ENCODE measurements at regions not wholly inside any gene's neighbourhood (a gene's known extent, or its start where the extent isn't known, plus 50 kb on each side); places are given as distances from the start of the nearest gene placed in this dataset.

- H2AFZ ChIP-seq (ENCODE audit: low read depth, low read length, poor library complexity, severe bottlenecking): no peak overlapping the region
- H4K20me1 ChIP-seq (ENCODE audit: insufficient read depth): no peaks in the 10 kb centered on the region
- no peak for TF ChIP-seq EZH2phosphoT487 (IDR thresholded peaks at IDR 0.05; ENCODE audit: borderline replicate concordance)
- TF ChIP-seq POLR2AphosphoS5 (IDR thresholded peaks at IDR 0.05; ENCODE audit: low read depth, low read length): no peak
- no peak for TF ChIP-seq CBX3 (IDR thresholded peaks at IDR 0.05; ENCODE audit: low read depth)
- TF ChIP-seq ZFX (IDR thresholded peaks at IDR 0.05): no peak
- no peaks in the 10 kb centered on the region for H3K36me3 ChIP-seq (ENCODE audit: control insufficient read depth in 1 of 2, insufficient read depth in 2 of 2, low read length in 2 of 2)
- peaks cover 7% of the 10 kb centered on the region for H3K27me3 ChIP-seq (ENCODE audit: insufficient read depth, low read length)
- ChIA-PET POLR2A (no interaction called here), RAD21 (ENCODE audit: low non-redundant PET in 1 of 2, low total read pairs in 2 of 2, uncharacterized antibody in 2 of 2, unreplicated experiment in 2 of 2) (no interaction called here), CTCF (no interaction called here)
- no peaks in the 10 kb centered on the region for H3K4me1 ChIP-seq (ENCODE audit: control insufficient read depth in 1 of 2, insufficient read depth in 2 of 2, low read length in 2 of 2)
- no peak overlapping the region for H3K27ac ChIP-seq (ENCODE audit: low read depth, low read length)
- no peak overlapping the region for H3K9ac ChIP-seq (ENCODE audit: low read length)
- no peak overlapping the region for H3K4me2 ChIP-seq (ENCODE audit: low read length)
- ATAC-seq: no peak
- no peaks in the 10 kb centered on the region for H3K9me3 ChIP-seq (ENCODE audit: control insufficient read depth in 1 of 2, insufficient read depth in 1 of 2, low read depth in 1 of 2, low read length in 2 of 2)
- DNase-seq (ENCODE audit: low read depth, low spot score): no peak
- intact Hi-C loops (cut with micrococcal nuclease): no loop called here
- no peaks in the 10 kb centered on the region for H3K79me2 ChIP-seq (ENCODE audit: insufficient read depth, low read length)
- H3K4me3 ChIP-seq (replicated peaks in 1 of 2; ENCODE audit: low read depth in 1 of 2, low read length in 2 of 2): no peak overlapping the region
- no peaks in the 10 kb centered on the region for H3K9me2 ChIP-seq (ENCODE audit: insufficient read depth)
- no TSS peak for BruUV-seq (replicated peaks)
These were observed 144.2 kb downstream of the CXCL12 start for GRCh38 chr10:44240584-44241205.

DNA sequence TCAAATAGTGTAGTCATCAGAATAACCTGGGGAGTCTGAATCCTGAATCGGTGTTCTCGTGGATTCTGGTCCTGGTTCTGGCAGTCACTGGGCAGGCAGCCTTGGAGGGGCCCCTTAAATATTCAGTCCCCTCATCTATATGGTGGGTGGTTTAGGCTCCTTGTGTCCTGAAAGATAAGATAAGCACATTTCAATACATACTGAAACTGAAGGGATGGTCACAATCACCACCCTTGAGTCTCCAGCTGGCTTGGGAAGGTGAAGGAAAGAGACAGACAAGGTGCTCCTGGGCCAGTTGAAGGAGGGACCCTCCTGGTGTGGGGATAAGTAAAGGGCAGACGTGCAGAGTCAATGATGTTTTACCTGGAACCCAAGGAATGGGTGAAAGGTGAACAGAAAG is 146.7 kb downstream of the CXCL12 start:
- intact Hi-C loops (cut with micrococcal nuclease): no loop called here
- CTCF ChIA-PET: no interaction called here
- no peak for ATAC-seq
- Histone ChIP-seq H3K9ac (ENCODE audit: low read length) (no peak overlapping the region), H3K36me3 (ENCODE audit: control insufficient read depth in 1 of 2, insufficient read depth in 2 of 2, low read length in 2 of 2) (no peaks in the 10 kb centered on the region), H4K20me1 (ENCODE audit: insufficient read depth) (no peaks in the 10 kb centered on the region), H2AFZ (ENCODE audit: low read depth, low read length, poor library complexity, severe bottlenecking) (no peak overlapping the region), H3K9me3 (ENCODE audit: control insufficient read depth in 1 of 2, insufficient read depth in 1 of 2, low read depth in 1 of 2, low read length in 2 of 2) (no peaks in the 10 kb centered on the region), H3K4me3 (replicated peaks in 1 of 2; ENCODE audit: low read depth in 1 of 2, low read length in 2 of 2) (no peak overlapping the region), H3K4me2 (ENCODE audit: low read length) (no peak overlapping the region), H3K79me2 (ENCODE audit: insufficient read depth, low read length) (no peaks in the 10 kb centered on the region), H3K9me2 (ENCODE audit: insufficient read depth) (no peaks in the 10 kb centered on the region), H3K4me1 (ENCODE audit: control insufficient read depth in 1 of 2, insufficient read depth in 2 of 2, low read length in 2 of 2) (no peaks in the 10 kb centered on the region), H3K27ac (ENCODE audit: low read depth, low read length) (no peak overlapping the region), H3K27me3 (ENCODE audit: insufficient read depth, low read length) (no peaks in the 10 kb centered on the region)
- TF ChIP-seq ELF1 (IDR thresholded peaks at IDR 0.05; ENCODE audit: borderline replicate concordance, low read depth): no peak
- no peak for TF ChIP-seq CBX3 (IDR thresholded peaks at IDR 0.05; ENCODE audit: low read depth)
- no peak for TF ChIP-seq MAX (IDR thresholded peaks at IDR 0.05)
- no peak for TF ChIP-seq EGR1 (IDR thresholded peaks at IDR 0.05; ENCODE audit: low read depth)
- TF ChIP-seq SIN3A (IDR thresholded peaks at IDR 0.05; ENCODE audit: low read depth): no peak
- RAD21 ChIA-PET (ENCODE audit: low non-redundant PET in 1 of 2, low total read pairs in 2 of 2, uncharacterized antibody in 2 of 2, unreplicated experiment in 2 of 2): no interaction called here
- POLR2A ChIA-PET: no interaction called here
- no peak for DNase-seq (ENCODE audit: low read depth, low spot score)
- no TSS peak for BruUV-seq (replicated peaks)

Data from HCT116 (cell line).